Stomach (tissue), 8 donors: ENCODE measurements at regions not wholly inside any gene's neighbourhood (a gene's known extent, or its start where the extent isn't known, plus 50 kb on each side); places are given as distances from the start of the nearest gene placed in this dataset.

Experiments used
- DNase-seq, 2 donors: peaks; one replicate each; pipeline versions ENCODE4 v3.0.0 to v3.0.0-alpha.2; 2013 to 2019
- H3K27ac ChIP-seq, 5 donors: fragments of 200-600 bp in 4 of 5; sonication (generic) in 4 of 5; one replicate each; pipeline ENCODE4 v1.5.1; 2013 to 2019; ENCODE audit warnings: mild to moderate bottlenecking in 1 of 5, moderate library complexity in 1 of 5
- H3K27me3 ChIP-seq, 3 donors: fragments of 200-600 bp; sonication (generic); one replicate each; pipeline ENCODE4 v1.5.1; 2017 to 2019; ENCODE audit warnings: mixed run types in 1 of 3
- H3K36me3 ChIP-seq, 4 donors: fragments of 200-600 bp; sonication (generic); 1 replicate in 3 of 4; 2 replicates in 1 of 4; pipeline ENCODE4 v1.5.1; 2016 to 2019
- H3K4me1 ChIP-seq, 4 donors: fragments of 200-600 bp; sonication (generic); one replicate each; pipeline ENCODE4 v1.5.1; 2016 to 2019
- H3K4me3 ChIP-seq, 4 donors: fragments of 200-600 bp; sonication (generic) in 3 of 4; one replicate each; pipeline ENCODE4 v1.5.1; 2016 to 2019; ENCODE audit warnings: mild to moderate bottlenecking in 1 of 4
- H3K9me3 ChIP-seq, 4 donors: fragments of 200-600 bp; sonication (generic); one replicate each; pipeline ENCODE4 v1.5.1; 2016 to 2019
- EP300 ChIP-seq: sonication (generic); formaldehyde crosslinking; IDR thresholded peaks from one replicate; pipeline ENCODE4 v1.6.1; 2017; ENCODE audit warnings: antibody characterized with exemption
- POLR2A ChIP-seq, 4 donors: fragments of 450-650 bp; IDR thresholded peaks; one replicate each; pipeline ENCODE4 v1.6.1; 2016; ENCODE audit warnings: antibody characterized with exemption in 4 of 4, control low read depth in 2 of 4, mild to moderate bottlenecking in 1 of 4, moderate library complexity in 1 of 4
- POLR2AphosphoS5 ChIP-seq, 3 donors: sonication (generic); formaldehyde crosslinking; IDR thresholded peaks; one replicate each; pipeline ENCODE4 v1.6.1; 2016; ENCODE audit warnings: antibody characterized with exemption in 3 of 3
- WGBS, 5 donors: extraction: QIAGEN DNeasy Blood & Tissue Kit in 3 of 5; methylation state at CpG; one replicate each; pipeline versions ENCODE4 v1.1.5 to v1.1.7; 2013 to 2018; 5-methylcytosine and 5-hydroxymethylcytosine counted together
- intact Hi-C: fragments of 100-400 bp; cut with DNase I; formaldehyde crosslinking; loops from one replicate; pipeline ENCODE4 v1.15.1; 2023; ENCODE audit warnings: low total_unique reads
- TF ChIP-seq, protein P1 (sequence below), 7 experiments: fragments of 450-650 bp in 4 of 7; fragments of 200-600 bp in 3 of 7; sonication (generic) in 3 of 7; IDR thresholded peaks; one replicate each; pipeline ENCODE4 v1.5.1; 2016 to 2019; ENCODE audit warnings: antibody characterized with exemption in 7 of 7, control low read depth in 2 of 7, mild to moderate bottlenecking in 1 of 7
- donor health status: healthy with polysubstance abuse.
- donor health status: Bipolar disorder and iron deficiency.
- donor health status: healthy.

DNA sequence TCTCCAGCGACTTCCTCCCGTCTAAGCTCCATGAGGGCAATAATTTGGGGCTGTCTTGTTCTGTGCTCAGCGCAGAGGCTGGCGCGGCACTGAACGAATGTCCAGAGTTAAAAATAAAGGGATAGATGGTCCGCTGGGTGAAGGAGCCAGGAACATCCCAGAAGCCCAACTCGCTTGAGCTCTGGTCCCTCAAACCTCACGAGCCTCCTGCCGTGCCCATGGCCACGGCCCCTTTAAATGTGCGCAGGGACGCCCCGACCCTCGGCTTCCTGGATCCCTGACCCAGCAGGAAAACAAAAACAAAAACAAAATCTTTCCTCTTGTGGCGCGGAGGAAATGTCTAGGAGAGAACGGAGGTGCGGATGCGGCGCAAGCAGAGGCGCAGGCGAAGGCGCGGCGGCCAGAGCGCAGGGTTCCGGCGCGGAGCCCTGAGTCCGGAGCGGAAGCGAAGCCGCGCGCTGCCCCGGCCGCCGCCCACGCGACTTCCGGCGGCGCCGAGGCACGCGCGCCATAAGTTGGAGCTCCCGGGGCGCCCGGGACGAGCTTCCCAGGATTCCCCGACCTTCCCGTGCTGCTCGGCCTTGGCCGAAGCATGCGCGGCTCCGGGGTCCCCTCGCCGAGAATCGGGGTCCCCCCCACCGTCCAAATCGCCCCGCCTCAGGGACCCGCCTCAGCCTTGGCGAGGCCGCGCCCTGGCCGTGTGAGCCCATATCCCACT lies 52.9 kb upstream of the WNT7A start:
- peaks cover 0 to 7% (median 0%) of the 10 kb centered on the region in 4 donors for H3K4me1 ChIP-seq
- H3K27ac ChIP-seq, result no peak overlapping the region
- H3K27me3 ChIP-seq, result peaks cover 0 to 39% (median 6%) of the 10 kb centered on the region in 3 donors
- WGBS, 5 donors, result 21 to 33% (median 29%) methylated on average over 30 to 70 of the region's 70 CpGs
- peak overlapping the region; percentile 20 to 38 (median 26) for H3K4me3 ChIP-seq
- peaks cover 0 to 38% (median 31%) of the 10 kb centered on the region in 4 donors for H3K9me3 ChIP-seq
- TF ChIP-seq POLR2A (IDR thresholded peaks at IDR 0.05) (no peak), POLR2AphosphoS5 (IDR thresholded peaks at IDR 0.05) (no peak), EP300 (no peak)
- TF ChIP-seq, protein P1, sequence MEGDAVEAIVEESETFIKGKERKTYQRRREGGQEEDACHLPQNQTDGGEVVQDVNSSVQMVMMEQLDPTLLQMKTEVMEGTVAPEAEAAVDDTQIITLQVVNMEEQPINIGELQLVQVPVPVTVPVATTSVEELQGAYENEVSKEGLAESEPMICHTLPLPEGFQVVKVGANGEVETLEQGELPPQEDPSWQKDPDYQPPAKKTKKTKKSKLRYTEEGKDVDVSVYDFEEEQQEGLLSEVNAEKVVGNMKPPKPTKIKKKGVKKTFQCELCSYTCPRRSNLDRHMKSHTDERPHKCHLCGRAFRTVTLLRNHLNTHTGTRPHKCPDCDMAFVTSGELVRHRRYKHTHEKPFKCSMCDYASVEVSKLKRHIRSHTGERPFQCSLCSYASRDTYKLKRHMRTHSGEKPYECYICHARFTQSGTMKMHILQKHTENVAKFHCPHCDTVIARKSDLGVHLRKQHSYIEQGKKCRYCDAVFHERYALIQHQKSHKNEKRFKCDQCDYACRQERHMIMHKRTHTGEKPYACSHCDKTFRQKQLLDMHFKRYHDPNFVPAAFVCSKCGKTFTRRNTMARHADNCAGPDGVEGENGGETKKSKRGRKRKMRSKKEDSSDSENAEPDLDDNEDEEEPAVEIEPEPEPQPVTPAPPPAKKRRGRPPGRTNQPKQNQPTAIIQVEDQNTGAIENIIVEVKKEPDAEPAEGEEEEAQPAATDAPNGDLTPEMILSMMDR (IDR thresholded peaks at IDR 0.05), result no peak
- peak in 1 of 2 donors; percentile 68 for DNase-seq
- intact Hi-C loops, result no loop called here
- no peaks in the 10 kb centered on the region for H3K36me3 ChIP-seq

DNA sequence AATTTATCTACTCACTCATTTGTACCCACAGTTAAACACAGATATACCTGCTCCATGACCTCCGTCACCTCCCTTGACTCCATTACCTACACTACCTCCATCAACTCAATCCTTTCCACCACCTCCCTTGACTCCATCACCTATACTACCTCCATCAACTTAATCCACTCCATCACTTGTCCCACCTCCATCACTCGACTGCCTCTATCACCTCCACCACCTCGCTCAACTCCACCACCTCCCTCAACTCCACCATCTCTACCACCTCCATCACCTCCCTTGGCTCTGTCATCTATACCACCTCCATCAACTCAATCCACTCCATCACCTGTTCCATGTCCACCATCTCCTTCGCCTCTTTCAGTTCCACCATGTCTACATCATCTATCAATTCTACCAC lies 51.3 kb upstream of the WNT7A start:
- intact Hi-C loops, result no loop called here
- Histone ChIP-seq H3K4me1 (peaks cover 0 to 7% (median 0%) of the 10 kb centered on the region in 4 donors), H3K9me3 (peaks cover 0 to 43% (median 36%) of the 10 kb centered on the region in 4 donors), H3K36me3 (no peaks in the 10 kb centered on the region), H3K27ac (no peak overlapping the region), H3K27me3 (peaks cover 0 to 39% (median 6%) of the 10 kb centered on the region in 3 donors), H3K4me3 (no peak overlapping the region)
- 84 to 94% (median 93%) methylated on average over 4 of the region's 4 CpGs for WGBS, 5 donors
- no peak for DNase-seq
- no peak for TF ChIP-seq POLR2AphosphoS5 (IDR thresholded peaks at IDR 0.05)
- TF ChIP-seq, protein P1 (IDR thresholded peaks at IDR 0.05), result no peak
- no peak for TF ChIP-seq POLR2A (IDR thresholded peaks at IDR 0.05)
- TF ChIP-seq EP300, result no peak
